Transverse colon (tissue), 4 donors: ENCODE measurements at regions not wholly inside any gene's neighbourhood (a gene's known extent, or its start where the extent isn't known, plus 50 kb on each side); places are given as distances from the start of the nearest gene placed in this dataset.

Experiments used
- CTCF ChIP-seq, 5 experiments: fragments of 200-600 bp in 3 of 5; fragments of 450-650 bp in 2 of 5; sonication (generic) in 3 of 5; IDR thresholded peaks; 1 replicate in 2 of 5; 2 replicates in 3 of 5; pipeline ENCODE4 v1.5.1; 2016 to 2017; ENCODE audit warnings: antibody characterized with exemption in 5 of 5, inconsistent platforms in 3 of 5, mild to moderate bottlenecking in 2 of 5, moderate library complexity in 1 of 5
- EP300 ChIP-seq: sonication (generic); formaldehyde crosslinking; IDR thresholded peaks from one replicate; pipeline ENCODE4 v1.6.1; 2017; ENCODE audit warnings: antibody characterized with exemption, low read depth
- POLR2A ChIP-seq: fragments of 450-650 bp; IDR thresholded peaks from one replicate; pipeline ENCODE4 v1.6.1; 2016; ENCODE audit warnings: antibody characterized with exemption, mild to moderate bottlenecking, moderate library complexity
- POLR2AphosphoS5 ChIP-seq, 3 donors: sonication (generic); formaldehyde crosslinking; IDR thresholded peaks; one replicate each; pipeline ENCODE4 v1.6.1; 2016; ENCODE audit warnings: antibody characterized with exemption in 3 of 3

- TF ChIP-seq CTCF (IDR thresholded peaks at IDR 0.05) = no peak
- no peak for TF ChIP-seq POLR2A
- no peak for TF ChIP-seq POLR2AphosphoS5 (IDR thresholded peaks at IDR 0.05)
- TF ChIP-seq EP300 = no peak
Observed at GRCh38 chr2:122542646-122543045, 787.2 kb downstream of the TSN start.
